ENCODE measurements at regions not wholly inside any gene's neighbourhood (a gene's known extent, or its start where the extent isn't known, plus 50 kb on each side); places are given as distances from the start of the nearest gene placed in this dataset.
"Not testable (repeated sequence)": the region's sequence is repeated elsewhere in the genome, so short reads cannot be mapped to it uniquely, and the experiment has no call there.

DNA sequence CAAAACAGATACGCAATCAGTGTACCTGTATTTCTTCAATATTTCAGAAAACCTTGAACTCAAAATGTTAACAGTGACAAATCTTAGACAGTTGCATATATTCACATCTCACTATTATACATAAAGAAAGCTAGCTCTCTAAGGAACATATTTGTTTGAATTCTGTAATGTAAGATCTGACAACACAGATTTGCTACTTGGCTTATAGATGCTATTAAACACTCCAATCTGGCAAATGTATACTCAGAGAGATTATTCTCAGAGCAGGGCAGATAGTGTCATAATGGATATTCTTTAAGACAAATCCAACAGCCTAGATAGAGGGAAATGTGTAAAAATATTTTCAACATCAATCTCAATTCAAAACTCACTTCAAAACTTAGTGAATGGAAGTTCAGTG, 794.5 kb upstream of the CDH9 start:
- no peak for DNase-seq

DNA sequence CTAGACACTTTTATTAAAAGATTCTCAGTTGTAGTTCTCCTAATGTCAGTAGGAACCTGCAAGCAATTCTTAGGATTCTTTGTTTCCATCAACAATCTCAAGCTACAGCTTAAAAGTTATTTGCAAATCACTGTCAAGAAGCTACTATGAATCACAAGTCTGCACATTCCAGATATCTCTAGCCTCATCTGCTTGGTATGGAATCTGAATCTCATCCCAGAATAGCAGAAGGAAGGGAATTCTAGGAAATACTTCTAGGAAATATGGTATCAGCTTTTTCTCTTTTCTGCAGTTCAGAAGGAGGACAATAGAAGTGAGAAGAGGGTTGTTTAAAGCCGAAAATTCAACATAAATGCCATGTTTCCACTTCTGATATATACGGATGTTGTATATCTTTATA, 792.2 kb upstream of the CDH9 start:
- DNase-seq: no peak

DNA sequence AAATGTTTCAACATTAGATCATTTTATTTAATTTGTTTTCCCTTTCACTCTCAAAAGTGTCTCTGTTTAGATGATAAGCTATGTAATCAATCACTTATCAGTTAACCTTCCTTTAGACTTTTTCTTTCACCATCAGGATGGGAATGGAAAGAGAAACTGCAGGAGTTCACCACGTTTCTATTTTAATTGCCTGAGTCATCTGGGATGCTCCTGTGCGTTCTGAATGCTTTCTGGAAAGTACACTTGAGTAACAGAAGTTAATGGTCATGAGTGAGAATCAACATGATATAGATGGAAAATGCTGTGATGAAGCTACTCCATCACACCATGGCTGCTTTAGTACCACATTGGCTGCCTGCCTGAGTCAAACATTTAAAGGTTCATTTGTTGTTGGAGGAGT, 783.3 kb upstream of the CDH9 start:
- no peak for DNase-seq

DNA sequence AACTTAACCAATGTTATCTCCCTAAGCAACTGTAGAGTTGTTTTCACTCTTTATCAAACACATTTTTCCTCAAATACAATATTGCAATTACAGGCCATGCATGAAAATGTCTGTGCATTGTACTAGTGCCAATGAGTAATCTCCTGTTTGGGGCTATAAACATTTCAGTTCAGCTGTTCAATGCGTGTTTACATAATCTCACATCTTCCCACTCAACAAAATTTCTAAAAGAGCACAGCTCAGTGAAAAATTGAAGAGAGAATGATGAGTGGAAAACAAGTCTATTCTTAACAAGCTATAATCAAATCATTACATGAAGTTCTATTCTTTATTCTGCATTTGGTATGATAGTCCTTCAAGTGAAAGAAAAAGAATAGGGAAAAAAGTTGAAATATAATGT, 780.5 kb upstream of the CDH9 start:
- no peak for DNase-seq

DNA sequence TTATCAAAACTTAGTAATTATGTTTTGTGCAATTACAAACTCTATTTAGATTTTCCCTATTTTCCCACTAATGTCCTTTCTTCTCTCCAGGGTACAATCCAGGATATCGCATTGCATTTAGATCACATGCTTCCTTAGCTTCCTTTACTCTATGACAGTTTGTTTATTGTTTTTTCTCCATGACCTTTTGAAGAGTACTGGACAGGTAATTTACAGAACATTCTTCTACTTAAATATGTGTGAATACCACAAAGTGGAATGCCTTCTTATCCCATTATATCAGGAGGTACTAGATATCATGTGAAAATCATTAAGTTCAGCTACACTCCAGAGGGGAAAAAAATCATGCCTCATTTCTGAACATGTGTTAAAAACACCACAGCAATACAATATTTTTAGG, 776.6 kb upstream of the CDH9 start:
- no peak for DNase-seq

DNA sequence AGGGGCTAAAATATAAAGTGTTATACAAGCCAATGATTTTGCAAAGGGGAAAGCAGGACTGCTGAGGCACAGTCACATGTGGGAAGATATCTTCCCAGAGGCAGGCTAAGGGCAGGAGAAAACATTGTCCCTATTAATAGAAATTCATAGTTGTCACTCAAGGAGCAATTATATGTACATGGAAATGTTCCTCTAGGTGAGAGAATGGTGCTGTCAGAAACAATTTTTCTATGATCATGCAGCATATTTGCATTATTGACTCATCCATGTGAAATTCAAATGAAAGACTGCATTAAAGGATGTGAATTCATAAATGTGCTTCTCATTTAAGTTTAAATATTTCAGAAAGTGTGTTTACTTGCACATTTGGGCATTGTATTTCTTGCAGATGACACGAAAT, 775.9 kb upstream of the CDH9 start:
- DNase-seq: no peak

DNA sequence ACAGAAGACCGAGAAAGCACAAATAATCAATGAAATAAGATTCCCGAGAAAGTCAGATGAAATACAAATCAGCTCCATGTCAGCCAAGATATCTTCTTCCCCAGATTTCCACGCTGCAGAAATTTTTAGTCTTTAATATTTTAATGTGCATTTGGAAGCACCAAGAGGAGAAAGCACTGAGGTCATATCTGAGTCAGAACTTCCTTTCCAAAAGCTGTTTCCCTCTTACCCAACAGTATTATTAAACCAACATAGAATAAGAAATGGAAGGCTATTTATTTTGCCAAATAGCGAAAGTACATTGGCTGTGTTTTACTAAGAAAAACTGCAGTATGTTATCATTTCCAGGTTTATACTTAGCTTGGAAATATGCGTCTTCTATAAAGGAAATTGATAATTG, 772.1 kb upstream of the CDH9 start:
- no peak for DNase-seq

DNA sequence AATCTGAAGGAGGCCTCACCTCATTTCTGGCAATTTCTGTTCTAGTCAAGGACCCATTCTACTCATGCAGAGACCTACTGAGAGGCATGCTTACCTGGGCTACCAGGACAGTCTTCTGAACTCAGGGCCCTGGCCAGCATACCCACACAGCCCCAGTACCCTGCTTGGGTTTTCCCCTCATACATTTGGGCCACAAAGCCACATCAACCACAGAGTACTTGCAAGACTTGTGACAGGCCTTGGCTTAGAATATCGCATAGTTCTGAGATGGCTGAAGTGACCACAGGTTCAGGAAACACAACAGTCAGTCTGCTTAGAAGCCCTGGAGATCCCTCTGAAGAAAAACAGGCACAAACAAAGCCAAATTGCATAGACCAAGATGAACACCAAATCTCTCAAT, 758.8 kb upstream of the CDH9 start:
- DNase-seq: no peak

DNA sequence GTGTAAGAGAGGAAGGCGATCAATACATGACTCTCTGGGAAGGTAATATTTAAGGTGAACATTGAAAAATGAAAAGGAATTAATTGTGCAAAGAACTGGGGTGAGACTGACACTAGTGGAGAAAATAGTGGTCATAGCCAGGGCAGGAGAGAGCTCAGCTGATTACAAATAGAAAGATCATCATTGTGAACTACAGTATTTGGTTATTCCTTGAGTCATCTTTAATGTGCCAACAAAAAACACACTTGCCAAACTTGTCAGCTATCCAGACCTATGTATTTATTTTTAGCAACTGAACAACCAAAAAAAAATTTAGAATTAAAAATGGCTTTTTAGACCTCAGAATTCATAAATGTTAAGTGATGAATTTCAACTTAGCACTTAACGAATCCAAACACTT, 749.8 kb upstream of the CDH9 start:
- no peak for DNase-seq

DNA sequence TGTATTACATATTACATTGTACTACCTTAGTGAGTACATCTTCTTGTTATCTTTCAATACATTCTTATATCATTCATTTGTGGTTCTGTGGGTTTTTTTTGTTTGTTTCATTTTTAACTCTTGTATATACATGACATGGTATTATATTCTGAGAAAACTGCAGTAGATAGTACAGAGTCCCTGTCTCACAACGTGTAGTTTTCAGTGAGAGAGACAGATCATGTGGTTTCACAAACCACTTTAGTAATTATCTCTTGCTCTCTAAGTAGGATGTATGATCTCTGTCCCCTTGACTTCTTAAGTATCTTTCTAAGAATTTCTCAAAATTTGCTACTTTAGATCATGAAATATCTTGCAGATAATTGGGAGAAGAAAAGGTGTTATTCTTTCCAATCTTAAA, 745.9 kb upstream of the CDH9 start:
- DNase-seq: no peak

DNA sequence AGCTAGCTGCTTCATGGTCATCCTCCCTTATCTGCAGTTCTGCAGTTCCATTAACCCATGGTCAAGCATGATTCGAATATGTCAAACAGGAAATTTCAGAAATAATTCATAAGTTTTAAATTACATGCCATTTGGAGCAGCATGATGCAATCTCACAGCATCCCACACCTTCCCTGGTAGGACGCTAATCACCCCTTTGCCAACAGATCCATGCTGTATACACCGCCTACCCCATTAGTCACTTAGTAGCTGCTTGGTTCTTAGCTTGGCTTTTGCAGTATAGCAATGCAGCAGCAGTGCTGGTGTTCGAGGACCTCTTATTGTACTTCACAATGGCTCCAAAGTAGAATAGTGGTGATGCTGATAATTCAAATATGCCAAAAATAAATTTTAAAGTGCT, 739.7 kb upstream of the CDH9 start:
- DNase-seq: no peak

DNA sequence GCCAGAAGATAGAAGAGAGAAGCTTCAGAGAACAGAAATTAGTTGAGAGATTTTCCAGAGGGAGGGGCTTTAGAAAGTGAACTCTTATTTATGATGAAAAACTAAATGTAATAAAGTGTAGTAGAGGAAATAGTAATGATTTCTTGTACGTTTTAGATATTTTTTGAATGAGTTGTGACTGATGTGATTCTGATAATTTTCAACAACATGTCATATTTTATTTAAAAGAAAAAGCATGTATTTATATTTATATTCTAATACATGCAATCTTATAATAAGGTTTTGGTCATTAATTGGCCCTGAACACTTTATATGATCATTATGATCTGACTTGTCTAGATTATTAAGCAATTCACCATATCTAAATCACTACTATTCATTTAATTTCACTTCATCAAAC, 735.2 kb upstream of the CDH9 start:
- no peak for DNase-seq

DNA sequence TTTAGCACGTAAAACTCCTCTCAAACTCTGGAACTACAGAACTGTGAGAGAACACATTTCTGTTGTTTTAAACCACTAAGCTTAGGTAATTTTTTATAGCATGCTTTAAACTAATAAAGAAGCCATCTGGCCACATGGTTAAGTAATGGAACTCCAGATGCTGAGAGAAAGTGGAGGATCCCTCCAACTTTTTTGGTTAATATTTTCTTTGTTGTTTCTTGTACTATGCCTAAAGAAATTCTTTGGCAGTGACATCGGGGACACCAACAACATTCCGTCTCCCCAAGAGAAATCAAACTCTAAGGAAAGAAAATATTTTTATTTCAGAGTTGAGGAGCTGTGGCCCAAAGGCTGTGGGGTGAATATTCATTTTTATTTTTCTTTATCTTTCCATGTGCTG, 734.8 kb upstream of the CDH9 start:
- no peak for DNase-seq

DNA sequence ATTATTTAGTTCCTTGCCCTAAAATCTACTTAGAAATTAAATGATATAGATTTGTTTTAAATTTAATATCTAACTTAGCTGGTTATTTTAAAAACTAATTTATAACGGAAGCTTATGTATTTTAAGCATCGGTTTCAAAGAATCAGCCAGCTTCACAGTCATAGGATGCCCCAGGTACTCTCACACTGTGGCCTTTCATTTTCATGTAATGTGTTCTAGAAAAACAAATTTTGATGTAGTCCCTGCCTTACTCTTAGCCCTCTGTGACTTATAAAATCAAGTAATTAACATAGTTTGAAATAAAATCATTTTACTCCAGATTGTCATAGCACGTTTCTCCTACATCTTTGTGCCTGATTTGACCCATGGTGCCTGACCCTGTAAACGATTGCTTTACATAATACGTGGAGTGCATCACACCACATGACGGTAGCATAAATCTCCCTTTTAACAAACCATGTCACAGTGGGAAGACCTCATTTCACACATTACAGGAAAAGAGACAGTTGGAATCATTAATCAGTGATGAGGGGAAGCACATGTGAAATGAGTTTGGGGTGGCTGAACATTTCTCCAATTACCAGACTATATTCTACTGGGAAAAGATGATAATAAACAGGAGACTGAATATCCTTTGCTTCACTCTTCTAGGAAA, 731.5 kb upstream of the CDH9 start:
- no peak for DNase-seq

DNA sequence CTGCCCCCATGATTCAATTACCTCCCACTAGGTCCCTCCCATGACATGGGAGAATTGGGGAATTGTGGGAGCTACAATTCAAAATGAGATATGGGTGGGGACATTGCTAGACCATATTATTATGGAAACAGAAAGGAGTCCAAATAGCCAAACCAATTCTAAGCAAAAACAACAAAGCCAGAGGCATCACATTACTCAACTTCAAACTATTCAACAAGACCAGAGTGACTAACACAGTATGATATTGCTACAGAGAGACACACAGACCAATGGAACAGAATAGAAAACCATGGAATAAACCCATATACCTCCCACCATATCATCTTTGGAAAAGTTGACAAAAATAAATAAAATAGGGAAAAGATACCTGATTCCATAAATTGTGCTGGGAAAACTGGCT, 710.5 kb upstream of the CDH9 start:
- no peak for DNase-seq

DNA sequence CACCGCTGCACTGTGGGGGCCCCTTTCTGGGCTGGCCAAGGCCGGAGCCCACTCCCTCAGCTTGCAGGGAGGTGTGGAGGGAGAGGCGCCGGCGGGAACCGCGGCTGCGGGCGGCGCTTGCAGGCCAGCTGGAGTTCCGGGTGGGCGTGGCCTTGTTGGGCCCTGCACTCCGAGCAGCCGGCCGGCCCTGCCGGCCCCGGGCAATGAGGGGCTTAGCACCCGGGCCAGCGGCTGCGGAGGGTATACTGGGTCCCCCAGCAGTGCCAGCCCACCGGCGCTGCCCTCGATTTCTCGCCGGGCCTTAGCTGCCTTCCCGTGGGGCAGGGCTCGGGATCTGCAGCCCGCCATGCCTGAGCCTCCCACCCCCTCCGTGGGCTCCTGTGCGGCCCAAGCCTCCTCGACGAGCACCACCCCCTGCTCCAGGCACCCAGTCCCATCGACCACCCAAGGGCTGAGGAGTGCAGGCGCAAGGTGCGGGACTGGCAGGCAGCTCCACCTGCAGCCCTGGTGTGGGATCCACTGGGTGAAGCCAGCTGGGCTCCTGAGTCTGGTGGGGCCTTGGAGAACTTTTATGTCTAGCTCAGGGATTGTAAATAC, 705.1 kb upstream of the CDH9 start:
- not testable (repeated sequence) for DNase-seq

DNA sequence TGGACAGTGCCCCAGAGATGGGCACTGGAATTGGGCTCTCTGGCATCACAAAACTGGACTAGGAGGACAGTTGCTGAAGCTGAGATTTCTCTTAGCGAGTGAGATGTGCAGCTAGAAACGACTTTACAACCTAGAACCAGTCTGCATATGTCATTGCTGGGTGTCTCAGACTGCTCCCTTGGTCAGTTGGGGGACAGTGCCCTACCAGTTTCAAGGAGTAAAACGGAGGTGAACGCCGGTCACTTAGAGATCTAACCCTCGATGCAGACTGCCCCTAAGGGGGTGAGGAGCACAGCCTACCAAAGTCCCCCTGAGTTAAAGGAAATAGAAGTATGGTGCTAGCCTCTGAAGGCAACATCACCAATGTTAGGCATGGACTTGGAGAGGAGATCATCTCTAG, 704.4 kb upstream of the CDH9 start:
- DNase-seq: no peak

DNA sequence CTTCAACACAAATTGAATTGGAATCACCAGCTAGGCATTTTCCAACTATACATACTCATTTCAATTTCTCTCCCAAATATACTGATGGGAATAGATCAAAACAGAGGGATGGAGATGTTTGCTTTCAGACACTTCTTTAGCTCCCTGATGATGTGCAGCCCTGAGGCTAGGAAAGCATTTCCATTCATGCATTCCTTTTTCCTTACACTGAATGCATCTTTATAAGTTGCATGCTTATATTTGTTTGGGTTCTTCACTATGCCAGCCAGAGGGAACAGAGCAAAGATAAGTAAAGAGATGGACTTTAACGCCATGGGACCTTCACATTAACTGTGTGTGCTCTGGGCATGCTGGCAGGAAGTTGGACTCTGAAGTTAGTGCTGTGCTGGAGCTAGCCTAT, 696.5 kb upstream of the CDH9 start:
- no peak for DNase-seq

DNA sequence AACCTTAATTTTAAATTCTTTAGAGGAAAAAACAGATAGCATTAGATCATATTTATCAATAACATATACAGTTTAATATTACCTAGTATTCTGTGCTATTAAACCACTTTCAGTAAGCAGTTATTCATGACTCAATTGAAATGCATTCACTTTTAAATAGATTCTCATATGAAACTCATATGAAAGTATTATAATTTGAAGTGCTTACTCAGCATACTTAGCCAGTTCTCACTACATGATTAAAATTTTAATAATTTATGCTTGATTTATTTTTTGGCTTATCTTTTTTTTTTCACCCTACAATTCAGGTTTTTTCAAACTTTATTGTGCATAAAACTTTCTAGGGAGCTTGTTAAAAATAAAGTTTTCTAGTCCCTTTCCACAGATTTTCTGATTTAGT, 694.9 kb upstream of the CDH9 start:
- no peak for DNase-seq

DNA sequence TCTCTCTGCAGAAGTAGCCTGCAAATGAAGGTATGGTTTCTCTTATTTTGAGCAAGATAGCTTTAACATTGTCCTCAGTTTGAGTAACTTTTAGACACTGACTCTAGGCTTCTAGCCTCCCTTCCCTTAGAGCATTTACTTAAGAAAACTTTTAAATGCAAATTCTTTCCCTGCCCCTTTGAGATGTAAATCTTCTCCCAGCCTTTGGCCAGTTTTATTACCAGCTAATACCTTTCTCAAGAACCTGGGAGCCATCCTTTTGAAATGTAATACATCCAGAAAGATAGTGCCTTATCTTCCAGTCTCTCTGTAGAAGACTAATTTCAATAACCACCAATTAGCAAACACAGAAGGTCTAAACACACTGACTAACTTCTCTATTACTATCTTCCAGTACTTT, 688.9 kb upstream of the CDH9 start:
- DNase-seq: no peak

DNA sequence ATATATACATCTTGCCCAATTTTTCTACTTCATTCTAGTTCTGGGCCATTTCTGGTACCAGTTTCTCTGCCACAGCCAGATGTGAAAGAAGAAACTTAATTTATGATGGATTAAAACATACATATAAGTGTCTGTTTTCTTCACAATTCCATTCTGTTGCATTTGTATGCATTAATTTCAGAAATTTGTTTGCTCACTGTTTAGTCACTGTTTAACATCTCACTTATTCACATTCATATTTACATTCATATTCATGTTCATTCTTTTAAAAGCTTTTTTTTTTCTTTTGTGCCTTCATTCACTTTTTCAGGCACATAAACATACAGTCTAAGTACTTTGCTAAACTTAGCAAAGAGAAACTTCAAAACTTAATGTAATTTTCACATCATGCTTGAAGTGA, 684.0 kb upstream of the CDH9 start:
- DNase-seq: no peak

DNA sequence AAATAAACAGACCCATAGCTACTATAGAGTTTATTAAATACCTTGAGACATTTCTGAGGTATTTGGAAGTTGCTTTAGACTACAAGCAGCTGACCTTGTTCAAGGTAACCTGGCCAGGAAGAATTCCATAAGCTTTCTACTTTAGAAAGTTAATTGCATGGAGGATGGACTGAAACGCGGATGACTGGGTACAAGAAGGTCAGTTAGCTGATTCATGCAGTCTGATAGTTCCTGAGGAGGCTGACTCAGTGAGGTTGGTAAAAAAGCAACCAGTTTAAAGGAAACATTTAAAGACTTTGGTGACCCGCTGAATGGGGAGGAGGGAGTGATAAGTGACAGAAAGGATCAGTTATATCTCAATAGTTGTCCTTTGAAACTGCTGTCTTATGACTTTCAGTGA, 670.1 kb upstream of the CDH9 start:
- DNase-seq: no peak

DNA sequence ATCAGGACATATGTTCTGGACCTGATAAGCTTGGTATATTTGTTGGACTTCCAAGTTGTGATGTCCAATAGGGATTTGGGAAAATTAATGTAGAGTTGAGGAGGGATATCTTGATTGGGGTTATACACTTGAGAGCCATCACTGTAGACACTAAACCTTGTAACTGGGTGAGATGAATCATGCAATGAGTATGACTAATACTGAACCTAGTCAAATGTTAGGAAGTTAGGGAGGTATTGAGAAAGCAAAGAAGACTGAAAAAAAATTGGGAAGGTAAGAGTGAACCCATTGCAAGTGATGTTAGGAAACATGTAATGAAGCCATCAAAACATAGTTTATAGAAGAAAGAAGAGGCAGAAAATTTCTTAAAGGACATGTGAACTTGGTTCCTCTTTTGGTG, 668.4 kb upstream of the CDH9 start:
- no peak for DNase-seq

DNA sequence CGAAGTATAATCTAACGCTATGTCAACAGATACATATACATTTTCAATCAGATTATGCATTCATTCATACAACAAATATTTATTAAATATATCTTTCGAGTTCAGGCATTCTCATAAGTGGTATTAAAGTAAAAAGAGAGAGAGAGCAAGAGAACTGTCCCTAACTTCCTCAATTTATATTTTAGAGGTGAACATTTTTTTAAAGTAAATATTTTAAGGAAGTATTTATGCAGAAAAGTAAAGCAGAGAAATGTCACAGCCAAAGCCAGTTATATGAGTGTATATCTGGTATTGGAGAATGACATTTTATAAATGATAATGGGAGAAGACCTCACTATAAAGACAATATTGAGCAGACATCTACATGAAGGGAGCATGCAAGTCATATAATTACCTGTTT, 667.3 kb upstream of the CDH9 start:
- no peak for DNase-seq

Measured in T-helper 1 cell (primary cell).